ENCODE measurements at regions not wholly inside any gene's neighbourhood (a gene's known extent, or its start where the extent isn't known, plus 50 kb on each side); places are given as distances from the start of the nearest gene placed in this dataset.
"Not testable (repeated sequence)": the region's sequence is repeated elsewhere in the genome, so short reads cannot be mapped to it uniquely, and the experiment has no call there.

GRCh38 chr6:66051812-66052211, 344.8 kb upstream of the EYS start:
- no peak for DNase-seq

GRCh38 chr6:66048684-66049474, 341.9 kb upstream of the EYS start:
- DNase-seq = no peak

DNA sequence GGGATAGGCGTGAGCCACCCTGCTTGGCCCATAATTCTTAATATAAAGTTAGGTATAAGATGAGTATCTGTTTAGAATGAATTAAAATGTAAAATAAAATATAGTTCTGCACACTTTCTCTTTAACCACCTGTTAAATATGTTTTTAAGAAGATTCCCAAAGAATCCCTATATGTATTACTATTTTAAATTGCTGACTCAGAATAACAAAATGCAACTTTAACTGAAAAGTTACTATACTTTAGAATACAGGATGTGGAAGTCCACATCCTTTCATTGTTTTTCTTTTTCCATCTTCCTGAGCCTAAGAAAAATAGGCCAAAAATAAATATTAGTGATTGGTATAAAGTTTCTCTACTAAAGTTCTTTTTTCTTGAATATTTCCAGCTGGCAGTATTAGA, 325.6 kb upstream of the EYS start:
- no peak for DNase-seq

DNA sequence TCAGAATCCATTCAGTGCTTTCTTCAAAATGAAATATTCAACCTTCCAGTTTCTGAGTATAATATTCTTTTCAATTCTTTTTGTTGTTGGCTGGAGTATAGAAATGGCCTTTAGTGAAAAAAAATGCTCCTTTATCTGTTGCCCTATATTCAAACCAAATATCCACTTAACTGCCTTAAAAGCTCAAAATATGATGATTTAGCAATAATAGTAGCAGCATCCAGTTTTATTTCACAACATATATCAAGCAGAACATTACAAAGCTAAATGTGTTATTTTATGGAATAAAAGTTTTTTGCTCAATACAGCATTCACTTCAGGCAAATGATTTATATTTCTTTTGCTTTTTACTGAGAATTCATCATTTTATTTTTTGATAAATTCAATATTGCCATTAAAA, 322.4 kb upstream of the EYS start:
- DNase-seq = no peak

DNA sequence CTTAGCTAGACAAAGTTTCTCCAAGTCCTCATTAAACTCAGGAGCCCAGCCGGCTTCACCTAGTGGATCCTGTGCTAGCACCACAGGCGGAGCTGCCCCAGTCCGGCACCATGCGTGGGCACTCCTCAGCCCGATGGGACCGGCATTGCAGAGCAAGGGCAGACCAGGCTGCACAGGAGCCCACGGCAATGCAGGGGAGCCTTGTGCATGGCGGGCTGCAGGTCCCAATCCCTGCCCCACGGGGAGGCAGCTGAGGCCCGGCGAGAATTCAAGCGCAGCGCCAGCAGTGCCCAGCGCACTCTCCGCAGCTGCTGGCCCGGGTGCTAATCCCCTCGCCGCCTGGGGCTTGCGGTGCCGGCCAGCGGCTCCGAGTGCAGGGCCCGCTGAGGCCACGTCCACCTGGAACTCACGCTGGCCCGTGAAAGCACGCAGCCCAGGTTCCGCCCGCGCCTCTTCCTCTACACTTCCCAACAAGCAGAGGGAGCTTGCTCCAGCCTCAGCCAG, 292.3 kb upstream of the EYS start:
- no peak for DNase-seq

DNA sequence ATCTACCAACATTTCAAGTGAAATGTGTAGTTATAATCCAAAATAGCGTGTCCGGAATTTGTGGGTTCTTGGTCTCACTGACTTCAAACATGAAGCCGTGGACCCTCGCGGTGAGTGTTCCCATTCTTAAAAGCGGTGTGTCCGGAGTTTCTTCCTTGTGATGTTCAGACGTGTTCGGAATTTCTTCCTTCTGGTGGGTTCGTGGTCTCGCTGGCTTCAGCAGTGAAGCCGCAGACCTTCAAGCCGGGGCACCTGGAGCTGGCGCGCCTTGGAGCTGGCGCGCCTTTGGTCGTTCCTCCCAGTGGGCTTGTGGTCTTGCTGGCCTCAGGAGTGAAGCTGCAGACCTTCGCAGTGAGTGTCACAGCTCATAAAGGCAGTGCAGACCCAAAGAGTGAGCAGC, 291.5 kb upstream of the EYS start:
- DNase-seq = no peak

- DNase-seq = no peak
Observed at GRCh38 chr6:65997539-65997938, 290.5 kb upstream of the EYS start.

GRCh38 chr6:65996096-65996495, 289.1 kb upstream of the EYS start:
- DNase-seq = no peak

DNA sequence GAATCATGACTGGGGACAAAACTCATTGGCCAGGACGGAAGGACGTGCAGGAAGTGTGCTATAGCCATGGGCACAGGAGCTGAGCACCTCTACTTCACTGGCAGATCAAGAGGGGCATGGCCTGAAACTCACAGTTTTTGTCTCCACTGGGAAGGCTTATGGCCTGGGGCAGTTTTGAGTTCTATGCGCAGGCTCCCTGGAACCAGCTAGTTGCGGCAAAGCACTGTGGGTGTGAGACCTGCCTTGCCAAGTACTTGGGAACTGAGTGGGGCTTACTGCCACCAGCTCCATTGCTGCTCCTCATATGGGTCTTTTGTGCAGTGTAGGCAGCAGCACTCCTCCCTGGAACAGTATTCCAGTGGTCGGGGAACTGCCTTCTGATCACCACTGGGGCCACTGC, 282.6 kb upstream of the EYS start:
- DNase-seq = no peak

- no peak for DNase-seq
Observed at GRCh38 chr6:65988006-65988405, 281.0 kb upstream of the EYS start.

GRCh38 chr6:65984089-65984488, 277.1 kb upstream of the EYS start:
- no peak for DNase-seq

DNA sequence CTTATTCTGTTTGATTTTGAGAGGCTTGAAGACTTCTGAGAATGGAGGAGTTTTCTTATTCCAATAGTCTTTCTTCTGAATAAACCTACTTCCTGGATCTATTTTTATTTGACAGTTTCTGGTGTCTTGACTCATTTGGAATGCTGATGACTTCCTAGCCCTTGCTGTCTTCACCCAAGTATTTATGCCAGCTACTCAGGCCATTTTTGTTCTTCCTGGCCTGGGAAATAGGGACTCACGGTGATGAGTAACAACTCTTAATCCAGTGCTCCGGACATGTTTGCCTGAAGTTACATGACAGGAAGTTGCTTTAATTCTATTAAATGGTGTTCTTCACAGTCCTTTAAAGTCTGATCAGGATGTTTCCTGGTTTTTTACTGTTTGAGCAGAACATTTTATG, 272.1 kb upstream of the EYS start:
- DNase-seq = no peak

- DNase-seq = not testable (repeated sequence)
Observed at GRCh38 chr6:65971252-65971651, 264.2 kb upstream of the EYS start.

DNA sequence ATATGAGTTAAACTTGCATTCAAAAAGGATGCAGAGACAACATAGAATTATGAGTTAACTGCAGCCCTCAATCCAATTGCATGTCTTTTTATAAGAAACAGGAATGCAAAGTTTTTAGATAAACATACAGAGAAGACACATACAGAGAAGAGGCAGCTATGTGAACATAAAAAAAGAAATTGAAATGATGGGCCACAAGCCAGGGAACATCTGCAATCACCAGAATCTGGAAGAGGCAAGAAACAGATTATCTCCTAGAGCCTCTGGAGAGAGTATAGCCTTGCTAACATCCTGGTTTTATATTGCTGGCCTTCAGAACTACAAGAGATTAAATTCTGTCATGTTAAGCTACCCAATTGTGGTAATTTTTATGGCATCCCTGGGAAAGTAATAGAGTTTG, 257.2 kb upstream of the EYS start:
- DNase-seq = no peak

GRCh38 chr6:65955034-65955433, 248.0 kb upstream of the EYS start:
- no peak for DNase-seq

- DNase-seq = no peak
Observed at GRCh38 chr6:65948062-65948461, 241.0 kb upstream of the EYS start.

DNA sequence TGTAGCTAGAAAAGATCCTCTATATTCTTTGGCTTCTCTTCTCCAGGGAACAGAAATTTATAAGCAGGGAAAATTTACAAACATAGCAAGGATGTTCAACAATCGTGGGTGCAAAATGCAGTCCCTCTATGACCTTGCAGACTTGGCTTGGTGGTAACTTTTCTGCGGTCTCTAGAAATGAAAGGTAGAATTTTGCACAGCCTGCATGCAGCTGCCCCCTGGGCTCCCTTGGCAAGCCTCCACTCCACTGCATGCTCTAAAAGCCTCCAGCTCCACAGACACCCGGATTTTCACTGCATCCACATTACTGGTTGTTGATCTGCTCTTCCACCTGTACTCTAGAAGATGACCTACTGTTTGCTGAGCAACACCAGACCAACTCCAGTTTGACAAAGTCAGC, 236.5 kb upstream of the EYS start:
- DNase-seq = no peak

DNA sequence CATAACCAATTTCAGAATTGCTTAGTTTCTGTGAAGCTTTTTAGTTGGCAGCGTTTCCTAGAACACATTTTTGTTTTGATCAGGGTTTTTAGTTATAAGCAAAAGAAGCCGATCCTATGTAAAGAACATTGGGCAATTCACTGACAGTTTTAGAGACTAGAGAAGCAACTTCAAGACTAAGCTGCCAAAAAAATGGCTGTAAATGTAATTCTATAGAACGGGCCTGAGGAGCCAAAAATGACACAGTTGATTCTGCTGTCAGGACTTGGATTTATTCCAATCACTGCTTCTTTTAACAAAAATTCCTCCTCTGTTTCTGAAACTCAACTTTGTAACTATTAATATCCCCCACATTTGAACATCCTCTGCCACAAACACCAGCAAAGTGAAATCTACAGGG, 236.0 kb upstream of the EYS start:
- no peak for DNase-seq

DNA sequence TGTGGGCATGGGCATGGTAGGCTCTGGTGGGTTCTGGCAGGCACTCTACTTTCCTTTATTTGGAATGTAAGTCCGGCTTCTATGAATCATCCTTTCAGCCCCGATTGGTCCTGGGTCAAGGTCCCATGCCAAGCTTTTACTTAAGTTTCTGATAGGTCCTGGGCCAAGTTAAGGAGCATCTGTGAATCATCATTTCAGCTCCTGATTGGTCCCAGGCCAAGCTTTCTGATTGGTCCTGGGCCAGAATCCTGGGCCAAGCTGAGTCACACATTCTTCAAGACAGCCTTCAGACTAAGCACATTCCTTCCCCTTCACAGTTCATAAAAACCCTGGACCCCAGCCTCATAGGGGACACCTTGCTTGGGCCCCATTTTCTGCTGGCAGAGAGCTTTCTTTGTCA, 231.0 kb upstream of the EYS start:
- DNase-seq = no peak

- DNase-seq = no peak
Observed at GRCh38 chr6:65935412-65935811, 228.4 kb upstream of the EYS start.

- DNase-seq = no peak
Observed at GRCh38 chr6:65933390-65933789, 226.4 kb upstream of the EYS start.

DNA sequence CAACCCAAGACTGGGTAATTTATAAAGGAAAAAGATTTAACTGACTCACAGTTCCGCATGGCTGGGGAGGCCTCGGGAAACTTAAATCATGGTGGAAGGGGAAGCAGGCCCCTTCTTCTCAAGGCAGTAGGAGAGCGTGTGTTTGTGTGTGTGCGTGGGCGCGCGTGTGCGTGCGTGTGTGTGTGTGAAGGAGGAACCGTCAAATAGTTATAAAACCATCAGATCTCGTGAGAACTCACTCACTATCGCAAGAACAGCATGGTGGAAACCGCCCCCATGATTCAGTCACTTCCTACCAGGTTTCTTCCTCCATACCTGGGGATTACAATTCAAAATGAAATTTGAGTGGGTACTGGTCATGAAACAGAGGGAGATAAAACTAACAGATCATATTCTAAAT, 220.1 kb upstream of the EYS start:
- no peak for DNase-seq

DNA sequence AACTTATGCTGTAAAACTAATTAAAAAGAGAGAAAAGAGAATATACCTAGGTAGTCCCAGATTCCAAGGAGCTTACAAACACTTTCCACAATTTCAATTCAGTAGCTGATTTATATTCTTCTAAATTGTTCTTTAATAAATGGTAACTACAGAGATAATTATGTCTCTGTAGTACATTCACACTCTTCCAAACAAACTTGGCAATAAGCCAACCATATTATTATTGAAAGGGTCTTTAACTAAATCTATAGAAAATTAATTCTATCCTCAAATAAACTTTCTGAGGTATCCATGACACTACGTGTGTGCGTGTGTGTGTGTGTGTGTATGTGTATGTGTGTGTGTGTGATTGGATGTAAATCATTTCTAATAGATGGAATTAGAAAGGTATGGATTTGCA, 217.4 kb upstream of the EYS start:
- DNase-seq = no peak

DNA sequence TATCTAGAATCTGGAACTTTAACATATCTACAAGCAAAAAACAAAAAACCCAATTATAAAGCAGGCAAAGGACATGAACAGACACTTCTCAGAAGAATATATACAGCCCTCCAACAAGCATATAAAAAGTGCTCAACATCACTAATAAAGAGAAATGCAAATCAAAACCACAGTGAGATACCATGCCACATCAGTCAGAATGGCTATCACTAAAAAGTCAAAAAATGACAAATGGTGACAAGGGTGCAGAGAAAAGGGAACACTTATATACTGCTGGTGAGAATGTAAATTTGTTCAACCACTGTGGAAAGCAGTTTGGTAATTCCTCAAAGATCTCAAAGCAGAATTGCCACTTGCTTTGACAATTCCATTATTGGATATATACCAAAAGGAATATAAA, 215.0 kb upstream of the EYS start:
- DNase-seq = no peak

DNA sequence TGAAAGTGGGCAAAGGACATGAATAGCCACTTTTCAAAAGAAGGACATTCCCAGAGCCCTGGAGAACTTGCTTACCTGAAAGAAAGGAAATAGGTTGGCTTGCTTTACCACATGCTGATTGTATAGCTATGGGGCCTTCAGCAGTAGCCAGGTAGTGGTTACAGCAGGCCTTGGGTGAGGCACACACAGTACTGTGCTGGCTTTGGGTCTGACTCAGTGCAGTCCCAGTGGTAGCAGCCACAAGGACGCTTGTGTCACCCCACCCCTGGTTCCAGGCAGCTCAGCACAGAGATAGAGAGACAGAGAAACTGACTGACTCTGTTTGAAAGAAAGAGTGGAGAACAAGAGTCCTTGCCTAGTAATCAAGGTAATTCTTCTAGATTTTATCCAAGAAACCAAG, 201.0 kb upstream of the EYS start:
- DNase-seq = no peak
